Breast epithelium (tissue), 3 donors: ENCODE measurements at regions not wholly inside any gene's neighbourhood (a gene's known extent, or its start where the extent isn't known, plus 50 kb on each side); places are given as distances from the start of the nearest gene placed in this dataset.

Source experiments
- CTCF ChIP-seq, 3 donors: fragments of 450-650 bp; IDR thresholded peaks; one replicate each; pipeline ENCODE4 v1.5.1; 2016 to 2017; ENCODE audit warnings: antibody characterized with exemption in 3 of 3, mild to moderate bottlenecking in 3 of 3, moderate library complexity in 3 of 3
- POLR2A ChIP-seq: fragments of 450-650 bp; IDR thresholded peaks from one replicate; pipeline ENCODE4 v1.6.1; 2016; ENCODE audit warnings: antibody characterized with exemption, mild to moderate bottlenecking, moderate library complexity
- POLR2AphosphoS5 ChIP-seq, 3 donors: sonication (generic); formaldehyde crosslinking; IDR thresholded peaks; one replicate each; pipeline ENCODE4 v1.6.1; 2017; ENCODE audit warnings: antibody characterized with exemption in 3 of 3

DNA sequence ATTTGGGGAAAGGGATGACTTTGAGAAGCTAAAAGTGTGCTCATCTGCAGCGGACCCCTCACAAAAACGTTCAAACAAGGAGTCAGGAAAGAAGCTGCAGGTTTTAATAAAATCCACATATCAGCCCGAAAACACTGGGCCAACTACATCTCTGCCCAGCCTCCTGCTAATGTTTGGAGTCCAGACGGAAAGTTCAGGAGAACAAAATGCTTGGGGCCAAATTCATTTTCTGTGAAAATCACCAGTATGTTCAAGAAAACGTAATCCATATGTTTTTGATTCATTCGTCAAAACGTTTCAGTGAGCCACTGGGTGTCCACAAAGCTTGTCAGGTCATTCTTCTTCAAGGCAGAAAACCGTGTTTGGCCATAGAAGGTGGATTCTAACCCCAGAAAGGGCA lies 87.5 kb upstream of the GAS1 start:
- no peak for TF ChIP-seq CTCF (IDR thresholded peaks at IDR 0.05)
- TF ChIP-seq POLR2AphosphoS5 (IDR thresholded peaks at IDR 0.05) = no peak
- no peak for TF ChIP-seq POLR2A
